Epithelial cell of esophagus (primary cell): ENCODE measurements at regions not wholly inside any gene's neighbourhood (a gene's known extent, or its start where the extent isn't known, plus 50 kb on each side); places are given as distances from the start of the nearest gene placed in this dataset.

Experiments used
- DNase-seq: peaks from one replicate; pipeline ENCODE4 v3.0.0; 2010; ENCODE audit warnings: low read depth
- H3K4me3 ChIP-seq: 2 replicates; pipeline ENCODE4 v1.5.1; 2011; ENCODE audit warnings: mild to moderate bottlenecking, low read length, control low read depth
- TF ChIP-seq, protein P1 (sequence below): IDR thresholded peaks from 2 replicates; pipeline ENCODE4 v1.5.1; 2011; ENCODE audit warnings: low read depth, mild to moderate bottlenecking, low read length, control low read depth, inconsistent platforms; ENCODE audit not compliant: insufficient read depth; ENCODE audit errors: missing control alignments

DNA sequence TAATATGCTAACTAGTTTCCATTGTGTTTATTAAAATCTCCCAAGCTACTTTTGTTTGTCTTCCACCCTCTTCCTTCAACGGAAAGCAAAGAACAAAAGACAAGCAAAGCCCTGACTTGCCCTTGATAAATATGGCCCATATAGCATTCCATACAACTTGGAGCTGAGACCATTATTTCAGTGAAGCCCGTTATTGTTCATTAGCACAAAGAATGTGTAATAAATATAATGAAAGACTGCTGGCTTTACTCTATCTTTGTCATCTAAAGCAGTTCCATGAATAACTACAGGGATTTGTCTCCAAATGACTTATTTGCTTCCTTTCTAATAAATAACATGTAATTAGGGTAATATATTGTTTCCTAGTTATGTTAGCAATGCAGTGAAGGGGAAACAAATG, 270.7 kb upstream of the TLE4 start:
- TF ChIP-seq, protein P1, sequence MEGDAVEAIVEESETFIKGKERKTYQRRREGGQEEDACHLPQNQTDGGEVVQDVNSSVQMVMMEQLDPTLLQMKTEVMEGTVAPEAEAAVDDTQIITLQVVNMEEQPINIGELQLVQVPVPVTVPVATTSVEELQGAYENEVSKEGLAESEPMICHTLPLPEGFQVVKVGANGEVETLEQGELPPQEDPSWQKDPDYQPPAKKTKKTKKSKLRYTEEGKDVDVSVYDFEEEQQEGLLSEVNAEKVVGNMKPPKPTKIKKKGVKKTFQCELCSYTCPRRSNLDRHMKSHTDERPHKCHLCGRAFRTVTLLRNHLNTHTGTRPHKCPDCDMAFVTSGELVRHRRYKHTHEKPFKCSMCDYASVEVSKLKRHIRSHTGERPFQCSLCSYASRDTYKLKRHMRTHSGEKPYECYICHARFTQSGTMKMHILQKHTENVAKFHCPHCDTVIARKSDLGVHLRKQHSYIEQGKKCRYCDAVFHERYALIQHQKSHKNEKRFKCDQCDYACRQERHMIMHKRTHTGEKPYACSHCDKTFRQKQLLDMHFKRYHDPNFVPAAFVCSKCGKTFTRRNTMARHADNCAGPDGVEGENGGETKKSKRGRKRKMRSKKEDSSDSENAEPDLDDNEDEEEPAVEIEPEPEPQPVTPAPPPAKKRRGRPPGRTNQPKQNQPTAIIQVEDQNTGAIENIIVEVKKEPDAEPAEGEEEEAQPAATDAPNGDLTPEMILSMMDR = no peak
- H3K4me3 ChIP-seq = no peak overlapping the region
- DNase-seq = no peak

DNA sequence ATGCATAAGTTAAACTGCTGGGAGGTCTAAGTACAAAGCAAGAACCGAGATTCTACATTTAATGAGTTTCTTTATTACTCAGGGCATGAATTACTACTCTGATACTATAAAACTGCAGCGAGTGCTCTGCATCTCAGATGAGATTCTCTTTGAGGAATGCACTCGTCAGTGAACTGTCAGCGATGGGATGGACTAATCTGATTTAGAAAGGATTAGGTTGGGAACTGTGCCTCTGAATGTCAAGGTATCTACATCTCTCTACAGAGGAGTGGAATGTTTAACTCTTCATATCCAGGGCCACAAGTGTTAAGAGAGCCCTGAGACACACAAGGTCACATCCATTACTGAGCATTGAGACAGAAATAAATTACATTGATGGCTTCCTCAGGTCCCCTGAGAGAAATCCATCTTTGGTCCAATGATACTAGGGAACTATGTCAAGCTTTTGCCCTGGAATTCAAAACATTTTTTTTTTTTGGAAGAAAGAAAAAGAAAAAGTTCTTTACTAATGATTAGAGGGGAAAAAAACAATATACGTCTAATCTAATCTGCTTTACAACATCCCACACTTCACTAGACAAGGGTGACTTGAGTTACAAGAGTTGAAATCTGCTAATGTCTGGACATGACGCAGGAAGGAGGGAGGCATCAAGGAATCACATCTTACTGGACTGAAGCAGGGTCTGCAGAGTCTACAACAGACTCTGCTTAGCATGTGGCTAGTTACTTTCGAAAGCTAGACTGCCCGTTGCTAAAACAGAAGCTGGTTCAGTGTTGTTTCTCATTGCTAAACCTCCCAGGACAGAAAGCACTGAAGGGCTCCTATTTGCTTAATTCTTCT, 270.0 kb upstream of the TLE4 start:
- no peak overlapping the region for H3K4me3 ChIP-seq
- DNase-seq = no peak
- TF ChIP-seq, protein P1 = no peak

DNA sequence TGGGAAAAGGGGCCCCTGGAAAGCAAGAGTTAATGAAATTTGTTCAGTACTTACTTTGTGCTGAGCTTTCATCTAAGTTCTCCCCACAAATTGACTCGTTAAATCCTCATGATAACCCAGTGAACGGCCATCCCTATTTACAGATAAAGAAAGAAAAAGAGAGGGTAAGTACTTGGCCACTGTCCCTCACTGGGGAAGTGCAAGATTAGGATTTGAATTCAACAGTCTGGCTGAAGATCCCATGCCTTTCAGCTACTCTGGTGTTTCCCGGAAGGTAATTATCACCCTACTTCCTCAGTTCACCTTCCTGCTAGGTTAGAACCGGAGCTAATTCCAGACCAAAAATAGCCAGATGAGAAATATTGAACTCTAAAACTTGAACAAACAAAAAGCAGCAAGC, 269.2 kb upstream of the TLE4 start:
- no peak for DNase-seq
- H3K4me3 ChIP-seq = no peak overlapping the region
- TF ChIP-seq, protein P1 = no peak

DNA sequence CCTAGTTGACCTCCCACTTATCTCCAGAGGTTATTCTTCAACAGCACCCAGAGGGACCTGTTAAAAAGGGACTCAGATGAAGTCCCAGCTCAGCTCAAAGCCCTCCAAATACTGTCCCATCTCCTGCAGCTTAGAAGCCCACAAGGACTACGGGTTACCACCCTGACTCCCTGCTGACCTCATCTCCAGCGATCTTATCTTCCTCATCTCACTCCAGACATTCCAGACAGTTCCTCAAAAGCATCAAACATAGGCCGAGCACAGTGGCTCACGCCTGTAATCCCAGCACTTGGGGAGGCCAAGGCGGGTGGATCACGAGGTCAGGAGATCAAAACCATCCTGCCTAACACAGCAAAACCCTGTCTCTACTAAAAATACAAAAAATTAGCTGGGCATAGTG, 263.8 kb upstream of the TLE4 start:
- DNase-seq = no peak
- TF ChIP-seq, protein P1 = no peak
- H3K4me3 ChIP-seq = no peak overlapping the region

DNA sequence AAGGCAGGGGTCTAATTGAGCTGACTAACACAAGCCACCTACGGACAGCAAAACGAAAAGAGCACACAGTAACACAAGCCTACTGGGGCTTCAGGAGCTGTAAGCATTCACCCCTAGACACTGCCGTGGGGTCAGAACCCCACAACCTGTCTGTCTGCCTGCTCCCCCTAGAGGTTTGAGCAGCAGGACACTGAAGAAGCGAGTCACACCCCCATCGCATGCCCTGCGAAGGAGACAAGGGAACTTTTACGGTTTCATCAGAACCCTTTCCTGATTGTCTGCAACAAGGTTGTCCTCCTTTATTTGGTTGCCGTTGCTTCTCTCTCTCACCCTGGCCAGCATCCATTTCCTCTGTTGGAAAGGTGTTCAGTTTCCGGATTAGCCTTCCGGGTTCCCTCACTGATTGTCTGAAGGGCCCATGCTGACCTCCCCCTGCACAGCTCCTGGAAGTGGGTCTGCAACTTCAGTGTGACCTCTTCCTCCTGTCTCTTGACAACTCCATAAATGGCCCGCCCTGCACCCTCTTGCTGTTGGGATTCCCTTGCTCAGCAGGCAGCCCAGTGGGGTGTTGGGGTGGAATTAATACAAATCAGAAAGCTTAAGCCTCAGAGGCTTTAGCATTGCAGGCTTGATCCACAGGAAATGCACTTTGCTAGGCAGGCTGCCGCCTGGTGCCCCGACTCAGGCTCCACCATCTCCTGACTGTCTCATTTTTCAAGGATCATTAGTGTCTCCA, 258.9 kb upstream of the TLE4 start:
- no peak for DNase-seq
- TF ChIP-seq, protein P1 = no peak
- H3K4me3 ChIP-seq = no peak overlapping the region

DNA sequence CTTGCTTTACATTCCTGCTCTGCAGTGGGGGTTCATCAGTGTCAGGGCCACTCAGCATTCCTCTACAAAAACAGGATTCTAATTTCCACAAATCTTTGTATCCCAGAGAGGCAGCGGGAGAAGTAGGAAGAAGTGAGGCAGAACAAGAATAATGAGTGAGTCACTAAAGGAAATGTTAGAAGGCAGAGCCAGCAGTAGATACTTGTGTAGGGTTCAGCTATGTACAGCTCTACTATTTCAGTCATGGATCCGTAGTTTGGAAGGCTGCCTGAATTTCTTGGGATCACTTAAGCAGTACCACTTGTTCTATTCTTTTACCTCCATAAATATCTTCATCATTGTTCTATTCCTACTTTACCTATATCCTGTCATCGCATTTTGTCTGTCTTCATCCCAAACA, 246.3 kb upstream of the TLE4 start:
- no peak overlapping the region for H3K4me3 ChIP-seq
- DNase-seq = peak; percentile 19
- TF ChIP-seq, protein P1 = no peak
